Sigmoid colon (tissue), 6 donors: ENCODE measurements at regions not wholly inside any gene's neighbourhood (a gene's known extent, or its start where the extent isn't known, plus 50 kb on each side); places are given as distances from the start of the nearest gene placed in this dataset.
"Not testable (repeated sequence)": the region's sequence is repeated elsewhere in the genome, so short reads cannot be mapped to it uniquely, and the experiment has no call there.

ENCODE experiments used
- DNase-seq: peaks from one replicate; pipeline ENCODE4 v3.0.0-alpha.2; 2019
- H3K27ac ChIP-seq, 4 donors: fragments of 200-600 bp; sonication (generic); one replicate each; pipeline ENCODE4 v1.5.1; 2016 to 2019; ENCODE audit warnings: mild to moderate bottlenecking in 1 of 4
- H3K27me3 ChIP-seq, 3 donors: fragments of 200-600 bp; sonication (generic); one replicate each; pipeline ENCODE4 v1.5.1; 2019; ENCODE audit warnings: mild to moderate bottlenecking in 1 of 3
- H3K36me3 ChIP-seq, 4 donors: fragments of 200-600 bp; sonication (generic); one replicate each; pipeline ENCODE4 v1.5.1; 2016 to 2019
- H3K4me1 ChIP-seq, 4 donors: fragments of 200-600 bp; sonication (generic); one replicate each; pipeline ENCODE4 v1.5.1; 2017 to 2019
- H3K4me3 ChIP-seq, 4 donors: fragments of 200-600 bp; sonication (generic); one replicate each; pipeline ENCODE4 v1.5.1; 2017 to 2019; ENCODE audit warnings: mild to moderate bottlenecking in 2 of 4, moderate library complexity in 1 of 4
- H3K9me3 ChIP-seq, 4 donors: fragments of 200-600 bp in 3 of 4; sonication (generic) in 3 of 4; one replicate each; pipeline versions ENCODE4 v1.5.1 to v1.6.1; 2013 to 2019
- CTCF ChIP-seq, 4 experiments: fragments of 450-650 bp in 3 of 4; fragments of 200-600 bp in 1 of 4; IDR thresholded peaks; one replicate each; pipeline ENCODE4 v1.5.1; 2016 to 2019; ENCODE audit warnings: antibody characterized with exemption in 4 of 4, mild to moderate bottlenecking in 3 of 4, moderate library complexity in 2 of 4
- EP300 ChIP-seq, 4 donors: sonication (generic); formaldehyde crosslinking; IDR thresholded peaks; one replicate each; pipeline ENCODE4 v1.6.1; 2017; ENCODE audit warnings: antibody characterized with exemption in 4 of 4
- POLR2A ChIP-seq, 2 donors: fragments of 450-650 bp; IDR thresholded peaks; one replicate each; pipeline ENCODE4 v1.6.1; 2016; ENCODE audit warnings: antibody characterized with exemption in 2 of 2, mild to moderate bottlenecking in 2 of 2, moderate library complexity in 2 of 2
- POLR2AphosphoS5 ChIP-seq, 4 donors: sonication (generic); formaldehyde crosslinking; IDR thresholded peaks; one replicate each; pipeline ENCODE4 v1.6.1; 2017; ENCODE audit warnings: antibody characterized with exemption in 4 of 4
- WGBS, 2 donors: extraction: QIAGEN DNeasy Blood & Tissue Kit; methylation state at CpG; one replicate each; pipeline ENCODE4 v1.1.7; 2013; 5-methylcytosine and 5-hydroxymethylcytosine counted together
- intact Hi-C: fragments of 100-400 bp; cut with DNase I; formaldehyde crosslinking; loops from one replicate; pipeline ENCODE4 v1.15.1; 2023
- small RNA-seq, 3 donors: library from RNA; depleted of rRNA; stranded (forward); fragments of <200 nt; gene quantifications; one replicate each; pipeline ENCODE3, GENCODE V24; 2016
- donor health status: healthy with polysubstance abuse.
- donor health status: healthy.

- TF ChIP-seq POLR2A (IDR thresholded peaks at IDR 0.05) (no peak), CTCF (IDR thresholded peaks at IDR 0.05) (no peak), POLR2AphosphoS5 (IDR thresholded peaks at IDR 0.05) (no peak), EP300 (IDR thresholded peaks at IDR 0.05) (no peak)
- intact Hi-C loops: no loop called here
- no peaks in the 10 kb centered on the region for H3K27me3 ChIP-seq
- H3K27ac ChIP-seq: no peak overlapping the region
- H3K36me3 ChIP-seq: no peaks in the 10 kb centered on the region
- no peak for DNase-seq
- H3K9me3 ChIP-seq: no peaks in the 10 kb centered on the region
- H3K4me3 ChIP-seq: no peak overlapping the region
- H3K4me1 ChIP-seq: no peaks in the 10 kb centered on the region
- WGBS, 2 donors: 76 to 90% methylated on average over 1 of the region's 1 CpG
Observed at GRCh38 chr4:100008048-100008447, 58.0 kb upstream of the H2AZ1 start.

DNA sequence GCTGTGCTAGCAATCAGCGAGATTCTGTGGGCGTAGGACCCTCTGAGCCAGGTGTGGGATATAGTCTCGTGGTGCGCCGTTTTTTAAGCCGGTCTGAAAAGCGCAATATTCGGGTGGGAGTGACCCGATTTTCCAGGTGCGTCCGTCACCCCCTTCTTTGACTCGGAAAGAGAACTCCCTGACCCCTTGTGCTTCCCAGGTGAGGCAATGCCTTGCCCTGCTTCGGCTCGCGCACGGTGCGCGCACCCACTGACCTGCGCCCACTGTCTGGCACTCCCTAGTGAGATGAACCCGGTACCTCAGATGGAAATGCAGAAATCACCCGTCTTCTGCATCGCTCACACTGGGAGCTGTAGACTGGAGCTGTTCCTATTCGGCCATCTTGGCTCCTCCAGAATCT lies 56.1 kb upstream of the H2AZ1 start:
- H3K4me3 ChIP-seq, H3K27ac ChIP-seq, DNase-seq, H3K4me1 ChIP-seq, H3K36me3 ChIP-seq, intact Hi-C loops, H3K9me3 ChIP-seq, H3K27me3 ChIP-seq: not testable (repeated sequence)
- WGBS, 2 donors: 98% methylated on average over 12 to 14 of the region's 23 CpGs

Small RNA genes in the stretch of these regions (small RNA-seq; reads per million reads assigned to genes)
- 0 reads per million in 3 donors for gene DYNLL1P6
